NT2/D1 (cell line): ENCODE measurements at regions not wholly inside any gene's neighbourhood (a gene's known extent, or its start where the extent isn't known, plus 50 kb on each side); places are given as distances from the start of the nearest gene placed in this dataset.

ENCODE experiments used
- SUZ12 ChIP-seq: IDR thresholded peaks from 2 replicates; pipeline ENCODE4 v1.6.1; 2011; ENCODE audit not compliant: insufficient read length, insufficient read depth; ENCODE audit errors: extremely low read depth
- YY1 ChIP-seq: IDR thresholded peaks from 2 replicates; pipeline ENCODE4 v1.6.1; 2011; ENCODE audit not compliant: insufficient read length, insufficient read depth

DNA sequence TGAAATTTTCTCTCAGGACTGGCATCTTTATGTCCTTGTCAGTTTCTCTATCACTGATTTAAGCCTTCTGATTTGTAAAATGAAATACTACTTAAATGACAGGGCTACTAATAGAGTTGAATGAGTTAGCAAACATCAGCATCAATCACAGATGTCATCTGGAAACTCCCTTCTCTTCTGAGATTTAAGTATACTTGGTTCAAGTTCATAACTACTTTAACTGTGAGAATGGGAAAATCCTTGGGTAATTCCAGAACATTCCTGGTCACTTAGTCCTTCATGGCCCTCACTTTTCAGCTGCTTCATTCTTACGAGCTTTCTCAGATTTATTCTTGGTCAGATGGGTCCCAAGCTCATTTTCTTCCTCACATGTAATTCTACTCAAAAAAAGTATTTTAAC, 1655.3 kb upstream of the FLRT2 start:
- TF ChIP-seq SUZ12 = no peak
- no peak for TF ChIP-seq YY1
